ENCODE measurements at regions not wholly inside any gene's neighbourhood (a gene's known extent, or its start where the extent isn't known, plus 50 kb on each side); places are given as distances from the start of the nearest gene placed in this dataset.

- TF ChIP-seq POLR2AphosphoS5 (IDR thresholded peaks at IDR 0.05; ENCODE audit: low read depth, low read length): no peak
- TF ChIP-seq SIN3A (IDR thresholded peaks at IDR 0.05; ENCODE audit: borderline replicate concordance, insufficient read depth, low read length): no peak
- no peak for TF ChIP-seq TAF1 (IDR thresholded peaks at IDR 0.05; ENCODE audit: borderline replicate concordance, insufficient read depth, low read length)
- TF ChIP-seq FOXP2 (optimal IDR thresholded peaks at IDR 0.05; ENCODE audit: borderline replicate concordance, extremely low read depth, extremely low read length, insufficient read depth): no peak
- TF ChIP-seq REST (IDR thresholded peaks at IDR 0.05; ENCODE audit: insufficient read depth in 1 of 2, low read depth in 2 of 2, low read length in 2 of 2): no peak
Observed at GRCh38 chr10:33454554-33454953, 120.1 kb upstream of the NRP1 start.

GRCh38 chr10:33453081-33454025 lies 118.9 kb upstream of the NRP1 start:
- TF ChIP-seq REST (IDR thresholded peaks at IDR 0.05; ENCODE audit: insufficient read depth in 1 of 2, low read depth in 2 of 2, low read length in 2 of 2) (no peak), POLR2AphosphoS5 (IDR thresholded peaks at IDR 0.05; ENCODE audit: low read depth, low read length) (no peak), SIN3A (IDR thresholded peaks at IDR 0.05; ENCODE audit: borderline replicate concordance, insufficient read depth, low read length) (no peak), FOXP2 (optimal IDR thresholded peaks at IDR 0.05; ENCODE audit: borderline replicate concordance, extremely low read depth, extremely low read length, insufficient read depth) (no peak)

- no peak for TF ChIP-seq TAF1 (IDR thresholded peaks at IDR 0.05; ENCODE audit: borderline replicate concordance, insufficient read depth, low read length)
- TF ChIP-seq POLR2AphosphoS5 (IDR thresholded peaks at IDR 0.05; ENCODE audit: low read depth, low read length): no peak
- TF ChIP-seq REST (IDR thresholded peaks at IDR 0.05; ENCODE audit: insufficient read depth in 1 of 2, low read depth in 2 of 2, low read length in 2 of 2): no peak
- no peak for TF ChIP-seq FOXP2 (optimal IDR thresholded peaks at IDR 0.05; ENCODE audit: borderline replicate concordance, extremely low read depth, extremely low read length, insufficient read depth)
- TF ChIP-seq SIN3A (IDR thresholded peaks at IDR 0.05; ENCODE audit: borderline replicate concordance, insufficient read depth, low read length): no peak
Observed at GRCh38 chr10:33448421-33449140, 114.1 kb upstream of the NRP1 start.

- no peak for TF ChIP-seq POLR2AphosphoS5 (IDR thresholded peaks at IDR 0.05; ENCODE audit: low read depth, low read length)
- no peak for TF ChIP-seq REST (IDR thresholded peaks at IDR 0.05; ENCODE audit: insufficient read depth in 1 of 2, low read depth in 2 of 2, low read length in 2 of 2)
- TF ChIP-seq FOXP2 (optimal IDR thresholded peaks at IDR 0.05; ENCODE audit: borderline replicate concordance, extremely low read depth, extremely low read length, insufficient read depth): no peak
- no peak for TF ChIP-seq SIN3A (IDR thresholded peaks at IDR 0.05; ENCODE audit: borderline replicate concordance, insufficient read depth, low read length)
- TF ChIP-seq TAF1 (IDR thresholded peaks at IDR 0.05; ENCODE audit: borderline replicate concordance, insufficient read depth, low read length): no peak
Observed at GRCh38 chr10:33441561-33441960, 107.1 kb upstream of the NRP1 start.

Measured in PFSK-1 (cell line).